NCI-H2029 treated with DMSO at 0.1 percent for 48 hours (cell line): ENCODE measurements at regions not wholly inside any gene's neighbourhood (a gene's known extent, or its start where the extent isn't known, plus 50 kb on each side); places are given as distances from the start of the nearest gene placed in this dataset.

ENCODE experiments used
- DNase-seq: peaks from one replicate; lab custom pipeline; 2025; lab: John Stamatoyannopoulos, UW

- DNase-seq, result no peak
Observed at GRCh38 chr3:187618722-187619121, 51.5 kb downstream of the SST start.

DNA sequence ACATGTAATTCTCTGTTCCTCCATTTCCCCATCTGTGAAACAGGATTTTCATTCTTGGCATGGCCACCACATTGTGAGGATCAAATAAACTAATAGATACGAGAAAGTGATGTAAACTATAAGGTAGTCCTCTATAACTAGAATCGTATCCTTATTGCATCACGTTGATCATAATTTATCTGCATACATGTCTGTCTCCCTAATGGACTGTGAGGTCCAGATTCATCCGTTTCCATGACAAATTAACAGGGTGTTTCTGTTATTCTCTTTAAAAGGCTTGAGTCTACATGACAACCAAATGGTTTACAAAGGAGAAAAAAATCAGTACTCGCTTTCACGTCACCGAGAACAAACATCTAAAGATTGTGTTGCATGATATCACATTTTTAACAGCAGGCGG lies 53.0 kb downstream of the SST start:
- DNase-seq, result no peak

GRCh38 chr3:187616307-187616972 lies 53.8 kb downstream of the SST start:
- DNase-seq, result peak; percentile 34

DNA sequence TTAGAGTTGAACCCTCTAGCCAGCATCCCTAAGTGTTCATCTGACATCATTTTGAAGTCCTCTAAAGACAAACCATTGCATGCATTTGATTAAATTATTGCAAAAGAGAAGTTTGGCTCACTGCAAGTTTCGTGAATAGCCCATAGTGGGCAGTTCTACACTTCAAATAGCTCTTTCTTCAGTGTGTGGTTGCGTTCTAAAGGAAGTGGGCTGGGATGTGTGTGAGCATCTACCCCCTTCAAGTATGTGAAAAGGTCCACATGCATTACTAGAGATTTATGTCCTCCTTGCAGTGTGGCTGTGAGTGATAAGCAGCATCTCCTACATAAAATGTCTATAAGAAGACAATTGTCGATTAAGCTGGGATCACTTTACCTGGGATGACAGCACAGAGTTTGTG lies 54.6 kb downstream of the SST start:
- DNase-seq, result no peak

GRCh38 chr3:187612656-187613055 lies 57.5 kb downstream of the SST start:
- no peak for DNase-seq

- DNase-seq, result no peak
Observed at GRCh38 chr3:187610981-187611511, 59.1 kb downstream of the SST start.

DNA sequence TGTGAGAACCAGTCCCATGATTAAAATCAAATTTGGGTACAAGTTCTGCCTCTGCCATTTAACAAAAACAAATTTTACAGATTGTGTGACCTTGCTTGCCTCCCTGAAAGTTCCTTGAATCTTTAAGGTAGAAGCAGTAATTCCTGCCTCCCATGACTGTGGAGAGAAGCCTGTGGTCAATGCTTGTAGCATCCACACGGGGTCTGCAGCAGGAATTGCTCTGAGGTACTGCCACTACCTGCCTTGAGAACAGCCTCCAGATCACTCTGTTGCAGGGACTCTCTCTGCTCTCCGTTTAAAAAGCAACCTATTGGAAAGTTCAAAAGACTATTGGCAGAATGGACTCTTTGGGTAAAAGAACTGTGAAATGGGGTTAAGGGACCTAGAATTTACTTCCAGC lies 75.9 kb downstream of the SST start:
- DNase-seq, result no peak

DNA sequence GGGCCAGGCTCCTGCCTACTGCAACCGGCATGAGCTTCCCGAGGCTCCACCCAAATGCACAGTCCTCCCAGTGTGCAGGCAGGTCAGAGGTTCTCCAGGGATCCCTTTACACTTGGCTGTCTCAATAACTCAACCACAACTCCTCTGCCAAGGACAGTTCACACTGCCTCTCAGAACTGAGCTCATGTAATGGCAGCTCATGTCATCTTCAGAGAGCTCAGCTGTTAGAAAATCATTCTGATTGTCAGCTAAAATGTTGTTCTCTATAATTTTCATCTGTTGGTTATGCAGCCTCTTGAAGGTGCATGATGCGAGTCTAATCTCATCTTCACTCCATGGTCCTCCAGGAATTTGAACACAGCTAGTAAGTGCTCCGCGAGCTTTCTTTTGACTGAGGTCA lies 76.7 kb downstream of the SST start:
- no peak for DNase-seq

GRCh38 chr3:187590861-187591576 lies 79.2 kb downstream of the SST start:
- no peak for DNase-seq

- no peak for DNase-seq
Observed at GRCh38 chr3:187587076-187587475, 83.1 kb downstream of the SST start.

DNA sequence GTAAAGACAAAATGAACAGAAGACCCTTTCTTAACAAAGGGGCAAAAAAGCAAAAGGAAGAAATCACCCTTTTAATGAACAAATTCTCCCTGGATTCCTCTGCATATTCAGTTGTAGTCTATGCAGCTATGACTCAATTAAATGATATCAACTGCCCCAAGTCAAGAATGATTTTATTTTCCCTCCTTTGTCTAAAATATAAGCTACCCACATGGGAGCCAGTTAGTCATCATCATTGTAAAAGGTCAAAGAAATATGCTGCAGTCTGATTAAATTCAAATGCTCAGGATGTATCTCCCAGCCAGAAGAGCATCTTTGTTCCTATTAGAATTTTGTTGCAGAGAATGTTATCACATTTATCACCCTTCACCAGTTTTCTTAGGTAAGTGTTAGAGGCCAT lies 84.0 kb downstream of the SST start:
- DNase-seq, result no peak

- DNase-seq, result no peak
Observed at GRCh38 chr3:187572441-187572840, 97.8 kb downstream of the SST start.

GRCh38 chr3:187571701-187572100 lies 98.5 kb downstream of the SST start:
- no peak for DNase-seq

GRCh38 chr3:187570776-187571175 lies 99.4 kb downstream of the SST start:
- DNase-seq, result no peak

DNA sequence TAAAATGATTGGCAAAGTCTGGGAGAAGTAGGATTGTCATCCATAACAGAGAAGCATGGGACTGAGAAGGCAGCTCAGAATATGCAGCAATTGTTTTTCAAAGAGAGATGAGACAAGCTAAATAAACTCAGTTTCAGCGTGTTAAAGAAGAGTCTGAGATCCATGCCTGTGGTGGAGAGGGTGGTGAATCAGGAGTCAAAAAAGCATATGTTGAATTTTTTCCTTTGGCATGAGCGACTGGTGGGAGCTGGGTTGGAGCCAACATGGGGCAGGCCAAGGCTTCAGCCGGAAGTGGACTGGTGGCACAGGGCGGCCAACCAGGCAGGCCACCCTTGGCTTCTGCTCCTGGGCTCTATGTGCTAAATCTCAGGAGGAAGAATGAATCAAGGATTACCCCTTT lies 102.0 kb downstream of the SST start:
- DNase-seq, result no peak

- DNase-seq, result no peak
Observed at GRCh38 chr3:187567661-187568121, 102.5 kb downstream of the SST start.

GRCh38 chr3:187567021-187567420 lies 103.2 kb downstream of the SST start:
- no peak for DNase-seq

- no peak for DNase-seq
Observed at GRCh38 chr3:187565701-187566100, 104.5 kb downstream of the SST start.

DNA sequence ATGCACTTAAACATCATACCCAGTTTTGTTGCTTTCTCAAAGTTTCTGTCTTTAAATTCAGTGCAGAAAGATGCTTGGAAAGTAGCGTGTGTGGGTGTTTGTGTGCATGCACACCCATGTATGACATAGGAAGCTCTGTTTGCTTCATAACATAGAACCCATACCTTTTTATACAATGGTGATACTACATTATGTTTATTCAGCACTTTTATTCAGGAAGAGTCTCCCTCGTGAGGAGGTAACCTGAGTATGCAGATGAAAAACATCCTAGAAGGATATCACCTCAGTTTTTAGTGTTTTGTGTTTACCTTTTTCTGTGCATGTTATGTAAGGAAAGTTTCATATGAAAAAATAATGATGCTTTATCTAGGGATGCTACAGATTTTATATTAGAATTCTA lies 111.2 kb downstream of the SST start:
- no peak for DNase-seq

DNA sequence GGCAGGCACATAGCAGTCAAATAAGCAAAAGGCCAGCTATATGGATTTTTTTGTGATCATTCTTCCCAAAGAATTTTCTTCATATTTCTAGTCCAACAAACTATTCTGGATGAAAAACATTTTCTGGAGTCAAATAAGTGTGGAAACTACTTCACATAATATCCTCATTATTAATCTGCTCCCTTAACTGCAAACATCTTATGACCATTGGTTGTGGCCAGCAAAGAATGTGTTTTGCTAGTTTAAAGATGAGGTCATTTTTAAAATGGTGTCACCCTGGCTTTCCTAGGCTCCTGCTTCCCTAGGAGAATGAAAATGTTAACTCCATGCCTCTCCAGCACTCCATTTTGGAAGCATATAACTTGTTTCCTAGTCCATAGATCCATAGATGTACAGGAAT lies 118.8 kb downstream of the SST start:
- DNase-seq, result no peak

GRCh38 chr3:187550446-187550845 lies 119.7 kb downstream of the SST start:
- DNase-seq, result no peak

DNA sequence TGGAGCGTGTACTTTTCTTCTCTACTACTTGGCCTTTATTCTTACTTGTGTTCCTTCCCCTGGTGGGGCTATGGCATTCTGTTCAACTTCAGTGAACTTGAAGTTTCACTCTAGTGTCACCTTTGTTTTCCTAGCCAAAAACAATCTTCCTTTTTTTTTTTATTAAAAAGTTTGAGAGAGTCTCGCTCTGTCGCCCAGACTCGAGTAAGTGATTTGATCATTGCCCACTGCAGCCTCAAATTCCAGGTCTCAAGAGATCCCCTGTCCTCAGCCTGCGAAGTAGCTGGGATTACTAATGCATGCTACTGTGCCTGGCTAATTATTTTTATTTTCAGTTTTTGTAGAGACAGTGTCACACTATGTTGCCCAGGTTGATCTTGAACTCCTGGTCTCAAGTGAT lies 124.8 kb downstream of the SST start:
- no peak for DNase-seq

DNA sequence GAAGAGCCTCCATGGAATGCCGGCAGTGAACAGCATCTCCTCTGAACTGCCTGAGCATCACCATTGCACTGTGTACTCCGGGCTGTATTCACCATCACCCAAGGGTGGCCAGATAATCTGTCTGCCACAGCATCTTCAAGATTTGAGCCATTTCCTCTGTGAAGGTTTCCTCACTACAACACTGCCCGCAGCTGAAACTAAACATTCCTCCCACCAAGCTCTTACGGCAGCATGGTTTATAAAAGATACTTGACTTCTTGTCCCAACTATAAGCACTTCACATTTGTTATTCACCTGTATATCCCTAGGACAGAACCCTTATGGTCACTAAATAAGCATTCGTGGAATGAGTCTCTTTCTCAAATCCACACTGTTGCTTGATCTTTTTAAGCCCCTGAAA lies 125.9 kb downstream of the SST start:
- DNase-seq, result no peak

GRCh38 chr3:187540847-187541246 lies 129.3 kb downstream of the SST start:
- no peak for DNase-seq
